Right cardiac atrium (tissue), 5 donors: ENCODE measurements at regions not wholly inside any gene's neighbourhood (a gene's known extent, or its start where the extent isn't known, plus 50 kb on each side); places are given as distances from the start of the nearest gene placed in this dataset.

Experiments used
- ATAC-seq, 2 donors: fragments of 200-7000 bp; cut with Tn5 transposase; one replicate each; pipeline versions ENCODE4 v1.8.0 to v1.9.1; 2020; ENCODE audit warnings: moderate library complexity in 2 of 2, mild to moderate bottlenecking in 1 of 2
- DNase-seq, 3 donors: peaks; one replicate each; pipeline ENCODE4 v3.0.0-alpha.2; 2020
- H3K27ac ChIP-seq: one replicate; pipeline ENCODE4 v1.5.1; 2013; ENCODE audit warnings: mild to moderate bottlenecking, low read length, control low read depth, moderate library complexity
- H3K27me3 ChIP-seq: one replicate; pipeline ENCODE4 v1.6.1; 2013; ENCODE audit not compliant: control insufficient read depth, insufficient read depth
- H3K4me1 ChIP-seq: one replicate; pipeline ENCODE4 v1.6.1; 2013; ENCODE audit warnings: low read length; ENCODE audit not compliant: control insufficient read depth, insufficient read depth
- H3K4me3 ChIP-seq: one replicate; pipeline ENCODE4 v1.5.1; 2013; ENCODE audit warnings: low read length, control low read depth
- H3K9me3 ChIP-seq: one replicate; pipeline ENCODE4 v1.6.1; 2013; ENCODE audit warnings: low read length; ENCODE audit not compliant: control insufficient read depth
- WGBS: extraction: QIAGEN DNeasy Blood & Tissue Kit; methylation state at CpG from one replicate; pipeline ENCODE4 v1.1.7; 2013; 5-methylcytosine and 5-hydroxymethylcytosine counted together
- intact Hi-C, 4 donors: fragments of 100-400 bp; cut with DNase I; formaldehyde crosslinking; loops; one replicate each; pipeline versions ENCODE4 v1.11.0 to v1.14.0; 2022 to 2023
- donor health status: healthy with polysubstance abuse.
- donor health status: DM: no; HTN: yes; CAD: no.
- donor health status: DM: no; HTN: no; CAD: no.
- donor health status: DM: no; HTN: yes; CAD: no; lungs with severe emphysema.
- donor health status: DM: yes; HTN: yes; CAD: no.

GRCh38 chr10:55158633-55159032 lies 357.6 kb upstream of the PCDH15 start:
- no peak for ATAC-seq
- H3K27me3 ChIP-seq = no peaks in the 10 kb centered on the region
- no peaks in the 10 kb centered on the region for H3K9me3 ChIP-seq
- intact Hi-C loops = no loop called here
- H3K4me3 ChIP-seq = no peak overlapping the region
- no peak overlapping the region for H3K27ac ChIP-seq
- WGBS = 21% methylated on average over 1 of the region's 1 CpG
- no peak for DNase-seq
- no peaks in the 10 kb centered on the region for H3K4me1 ChIP-seq

- H3K27ac ChIP-seq = no peak overlapping the region
- H3K4me3 ChIP-seq = no peak overlapping the region
- ATAC-seq = no peak
- intact Hi-C loops = no loop called here
- 56% methylated on average over 5 of the region's 5 CpGs for WGBS
- DNase-seq = no peak
- no peaks in the 10 kb centered on the region for H3K27me3 ChIP-seq
- H3K4me1 ChIP-seq = no peaks in the 10 kb centered on the region
- no peaks in the 10 kb centered on the region for H3K9me3 ChIP-seq
These were observed 345.0 kb upstream of the PCDH15 start for GRCh38 chr10:55146032-55146431.

GRCh38 chr10:55144001-55144400 lies 343.0 kb upstream of the PCDH15 start:
- H3K9me3 ChIP-seq = no peaks in the 10 kb centered on the region
- WGBS = 86% methylated on average over 2 of the region's 2 CpGs
- H3K27me3 ChIP-seq = no peaks in the 10 kb centered on the region
- no peak for ATAC-seq
- intact Hi-C loops = no loop called here
- no peak overlapping the region for H3K27ac ChIP-seq
- H3K4me3 ChIP-seq = no peak overlapping the region
- DNase-seq = no peak
- H3K4me1 ChIP-seq = no peaks in the 10 kb centered on the region

GRCh38 chr10:55141892-55142291 lies 340.9 kb upstream of the PCDH15 start:
- no peak for ATAC-seq
- no peak overlapping the region for H3K27ac ChIP-seq
- H3K4me3 ChIP-seq = no peak overlapping the region
- no peaks in the 10 kb centered on the region for H3K27me3 ChIP-seq
- DNase-seq = no peak
- intact Hi-C loops = no loop called here
- no peaks in the 10 kb centered on the region for H3K4me1 ChIP-seq
- H3K9me3 ChIP-seq = no peaks in the 10 kb centered on the region

- Histone ChIP-seq H3K4me3 (no peak overlapping the region), H3K4me1 (no peaks in the 10 kb centered on the region), H3K27ac (no peak overlapping the region), H3K27me3 (no peaks in the 10 kb centered on the region), H3K9me3 (no peaks in the 10 kb centered on the region)
- DNase-seq (no peak), ATAC-seq (no peak)
- intact Hi-C loops = no loop called here
- WGBS = 97% methylated on average over 2 of the region's 2 CpGs
These were observed 336.0 kb upstream of the PCDH15 start for GRCh38 chr10:55137063-55137462.

- Histone ChIP-seq H3K27ac (no peak overlapping the region), H3K9me3 (no peaks in the 10 kb centered on the region), H3K4me1 (no peaks in the 10 kb centered on the region), H3K4me3 (no peak overlapping the region), H3K27me3 (no peaks in the 10 kb centered on the region)
- no peak for DNase-seq
- intact Hi-C loops = no loop called here
- no peak for ATAC-seq
- 84% methylated on average over 2 of the region's 2 CpGs for WGBS
These were observed 303.7 kb upstream of the PCDH15 start for GRCh38 chr10:55104738-55105137.

- no peaks in the 10 kb centered on the region for H3K4me1 ChIP-seq
- ATAC-seq = no peak
- no peaks in the 10 kb centered on the region for H3K9me3 ChIP-seq
- no peak overlapping the region for H3K27ac ChIP-seq
- H3K27me3 ChIP-seq = no peaks in the 10 kb centered on the region
- intact Hi-C loops = no loop called here
- DNase-seq = no peak
- WGBS = 90% methylated on average over 9 of the region's 9 CpGs
- no peak overlapping the region for H3K4me3 ChIP-seq
These were observed 297.4 kb upstream of the PCDH15 start for GRCh38 chr10:55098452-55098851.

GRCh38 chr10:55091691-55092328 lies 290.8 kb upstream of the PCDH15 start:
- Histone ChIP-seq H3K4me1 (no peaks in the 10 kb centered on the region), H3K27ac (no peak overlapping the region), H3K27me3 (no peaks in the 10 kb centered on the region), H3K9me3 (no peaks in the 10 kb centered on the region), H3K4me3 (no peak overlapping the region)
- WGBS = 1% methylated on average over 1 of the region's 1 CpG
- DNase-seq (no peak), ATAC-seq (no peak)
- intact Hi-C loops = no loop called here

- no peaks in the 10 kb centered on the region for H3K27me3 ChIP-seq
- intact Hi-C loops = no loop called here
- H3K4me3 ChIP-seq = no peak overlapping the region
- no peaks in the 10 kb centered on the region for H3K9me3 ChIP-seq
- DNase-seq (no peak), ATAC-seq (no peak)
- 72% methylated on average over 1 of the region's 1 CpG for WGBS
- no peaks in the 10 kb centered on the region for H3K4me1 ChIP-seq
- no peak overlapping the region for H3K27ac ChIP-seq
These were observed 277.1 kb upstream of the PCDH15 start for GRCh38 chr10:55078121-55078520.

GRCh38 chr10:55065185-55065584 lies 264.2 kb upstream of the PCDH15 start:
- no peak for ATAC-seq
- Histone ChIP-seq H3K27ac (no peak overlapping the region), H3K4me3 (no peak overlapping the region), H3K4me1 (no peaks in the 10 kb centered on the region), H3K27me3 (no peaks in the 10 kb centered on the region), H3K9me3 (no peaks in the 10 kb centered on the region)
- DNase-seq = no peak
- 90% methylated on average over 1 of the region's 1 CpG for WGBS
- intact Hi-C loops = no loop called here

GRCh38 chr10:55063811-55064210 lies 262.8 kb upstream of the PCDH15 start:
- intact Hi-C loops = no loop called here
- no peak for DNase-seq
- H3K9me3 ChIP-seq = no peaks in the 10 kb centered on the region
- no peaks in the 10 kb centered on the region for H3K27me3 ChIP-seq
- no peak overlapping the region for H3K4me3 ChIP-seq
- ATAC-seq = no peak
- H3K27ac ChIP-seq = no peak overlapping the region
- no peaks in the 10 kb centered on the region for H3K4me1 ChIP-seq

GRCh38 chr10:55062349-55062748 lies 261.3 kb upstream of the PCDH15 start:
- DNase-seq = no peak
- H3K4me3 ChIP-seq = no peak overlapping the region
- no peaks in the 10 kb centered on the region for H3K27me3 ChIP-seq
- H3K27ac ChIP-seq = no peak overlapping the region
- no peak for ATAC-seq
- no peaks in the 10 kb centered on the region for H3K4me1 ChIP-seq
- intact Hi-C loops = no loop called here
- no peaks in the 10 kb centered on the region for H3K9me3 ChIP-seq
